Muscle layer of colon (tissue), 2 donors: ENCODE measurements at regions not wholly inside any gene's neighbourhood (a gene's known extent, or its start where the extent isn't known, plus 50 kb on each side); places are given as distances from the start of the nearest gene placed in this dataset.
"Not testable (repeated sequence)": the region's sequence is repeated elsewhere in the genome, so short reads cannot be mapped to it uniquely, and the experiment has no call there.

ENCODE experiments used
- H3K27ac ChIP-seq: one replicate; pipeline ENCODE4 v1.7.0; 2013; ENCODE audit warnings: low read depth, mild to moderate bottlenecking, low read length, moderate library complexity
- H3K27me3 ChIP-seq, 2 donors: one replicate each; pipeline ENCODE4 v1.7.0; 2013; ENCODE audit warnings: low read length in 2 of 2, mild to moderate bottlenecking in 2 of 2; ENCODE audit not compliant: insufficient read depth in 2 of 2, control insufficient read depth in 1 of 2
- H3K36me3 ChIP-seq: one replicate; pipeline ENCODE4 v1.7.0; 2013; ENCODE audit warnings: mild to moderate bottlenecking, low read length; ENCODE audit not compliant: insufficient read depth
- H3K4me1 ChIP-seq: one replicate; pipeline ENCODE4 v1.7.0; 2013; ENCODE audit warnings: mild to moderate bottlenecking, low read length; ENCODE audit not compliant: insufficient read depth
- H3K4me3 ChIP-seq, 2 donors: one replicate each; pipeline ENCODE4 v1.7.0; 2013; ENCODE audit warnings: low read length in 2 of 2, low read depth in 1 of 2, mild to moderate bottlenecking in 1 of 2, moderate library complexity in 1 of 2
- H3K9ac ChIP-seq: one replicate; pipeline ENCODE4 v1.7.0; 2013; ENCODE audit warnings: low read length
- H3K9me3 ChIP-seq: one replicate; pipeline ENCODE4 v1.7.0; 2013; ENCODE audit warnings: mild to moderate bottlenecking, low read length
- donor health status: abdominal sarcoma.
- donor health status: Adenocarcinoma of cecum.

DNA sequence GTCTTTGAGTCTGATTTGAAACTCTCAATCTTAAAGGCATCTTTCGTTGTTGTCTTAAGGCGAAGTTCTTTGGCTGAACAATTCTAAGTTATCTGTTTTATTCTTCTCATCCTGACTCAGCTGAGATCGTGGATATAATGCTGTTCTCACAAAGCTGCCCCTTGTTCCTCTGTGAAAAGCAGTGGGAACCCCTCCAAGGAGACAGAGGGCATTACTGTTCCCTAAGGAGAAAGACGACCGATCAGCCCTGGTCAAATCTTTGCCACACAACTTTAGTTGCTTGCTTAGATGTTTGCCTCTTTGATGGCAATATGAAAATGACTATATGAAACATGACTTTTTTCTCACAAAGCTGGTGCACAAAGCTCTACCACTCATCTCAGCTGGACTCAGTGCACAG, 1016.7 kb downstream of the REEP3 start:
- Histone ChIP-seq H3K9ac (no peak overlapping the region), H3K4me3 (no peak overlapping the region), H3K27ac (no peak overlapping the region), H3K9me3 (no peaks in the 10 kb centered on the region), H3K4me1 (no peaks in the 10 kb centered on the region), H3K36me3 (no peaks in the 10 kb centered on the region), H3K27me3 (no peaks in the 10 kb centered on the region)

DNA sequence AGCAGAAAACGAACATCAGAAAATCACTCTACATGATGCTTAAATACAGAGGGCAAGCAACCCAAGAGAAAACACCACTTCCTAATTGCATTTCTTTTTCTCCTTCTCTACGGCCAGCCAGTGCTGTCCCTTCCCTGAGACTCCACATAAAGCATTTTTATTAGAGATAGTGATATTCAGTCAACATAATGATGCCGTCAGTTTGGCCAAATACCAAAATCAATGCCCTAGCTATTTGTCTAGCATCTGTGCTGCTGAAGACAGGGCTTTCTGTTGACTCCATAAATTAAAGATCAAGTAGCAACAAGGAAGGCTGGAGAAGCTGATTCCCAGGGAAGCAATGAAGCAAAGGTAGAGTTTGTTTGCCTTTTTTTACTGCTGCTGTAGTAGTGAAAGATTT, 1024.9 kb downstream of the REEP3 start:
- Histone ChIP-seq H3K36me3 (no peaks in the 10 kb centered on the region), H3K4me3 (no peak overlapping the region), H3K9ac (no peak overlapping the region), H3K27me3 (no peaks in the 10 kb centered on the region), H3K27ac (no peak overlapping the region), H3K9me3 (no peaks in the 10 kb centered on the region), H3K4me1 (no peaks in the 10 kb centered on the region)

DNA sequence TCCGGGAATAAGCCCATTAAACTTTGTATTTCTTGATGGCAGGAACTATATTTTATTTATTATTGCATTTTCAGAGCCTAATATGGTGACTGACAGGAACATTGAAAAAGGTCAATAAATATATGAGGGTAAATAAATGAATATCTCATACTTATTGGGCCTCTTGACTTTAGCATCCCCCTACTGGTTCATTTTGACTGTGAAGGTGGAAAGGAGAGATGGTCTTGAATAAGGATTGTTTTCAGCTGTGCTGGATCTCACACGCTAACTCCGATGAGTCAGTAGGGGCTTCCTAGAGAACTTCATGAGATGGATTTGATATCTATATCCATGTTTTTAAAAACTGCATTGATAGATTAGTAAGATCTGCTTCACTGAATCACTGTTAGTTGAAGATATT, 1026.0 kb downstream of the REEP3 start:
- no peaks in the 10 kb centered on the region for H3K4me1 ChIP-seq
- H3K27ac ChIP-seq: no peak overlapping the region
- H3K36me3 ChIP-seq: no peaks in the 10 kb centered on the region
- no peak overlapping the region for H3K9ac ChIP-seq
- no peak overlapping the region for H3K4me3 ChIP-seq
- no peaks in the 10 kb centered on the region for H3K27me3 ChIP-seq
- H3K9me3 ChIP-seq: no peaks in the 10 kb centered on the region

DNA sequence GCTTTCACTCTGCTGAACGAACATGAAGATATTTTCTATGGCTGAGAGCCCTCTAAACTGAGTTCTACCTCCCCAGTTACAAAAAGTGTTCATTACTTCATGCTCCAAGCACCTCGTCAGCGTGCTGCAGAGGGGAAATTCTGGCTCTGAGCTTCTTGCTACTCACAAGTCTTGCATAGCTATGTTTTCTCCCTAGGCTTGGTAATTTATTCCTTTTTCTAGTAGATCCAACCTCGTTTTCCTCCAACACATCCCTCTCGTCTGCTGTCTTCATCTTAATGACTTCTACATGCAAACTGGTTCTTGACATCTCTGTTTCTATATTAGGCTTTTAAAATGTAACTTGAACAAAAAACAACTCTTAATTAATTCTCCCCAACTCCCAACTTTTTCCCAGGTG, 1034.5 kb downstream of the REEP3 start:
- H3K36me3 ChIP-seq: no peaks in the 10 kb centered on the region
- no peaks in the 10 kb centered on the region for H3K27me3 ChIP-seq
- no peak overlapping the region for H3K27ac ChIP-seq
- H3K4me3 ChIP-seq: no peak overlapping the region
- no peaks in the 10 kb centered on the region for H3K4me1 ChIP-seq
- H3K9ac ChIP-seq: no peak overlapping the region
- H3K9me3 ChIP-seq: no peaks in the 10 kb centered on the region

DNA sequence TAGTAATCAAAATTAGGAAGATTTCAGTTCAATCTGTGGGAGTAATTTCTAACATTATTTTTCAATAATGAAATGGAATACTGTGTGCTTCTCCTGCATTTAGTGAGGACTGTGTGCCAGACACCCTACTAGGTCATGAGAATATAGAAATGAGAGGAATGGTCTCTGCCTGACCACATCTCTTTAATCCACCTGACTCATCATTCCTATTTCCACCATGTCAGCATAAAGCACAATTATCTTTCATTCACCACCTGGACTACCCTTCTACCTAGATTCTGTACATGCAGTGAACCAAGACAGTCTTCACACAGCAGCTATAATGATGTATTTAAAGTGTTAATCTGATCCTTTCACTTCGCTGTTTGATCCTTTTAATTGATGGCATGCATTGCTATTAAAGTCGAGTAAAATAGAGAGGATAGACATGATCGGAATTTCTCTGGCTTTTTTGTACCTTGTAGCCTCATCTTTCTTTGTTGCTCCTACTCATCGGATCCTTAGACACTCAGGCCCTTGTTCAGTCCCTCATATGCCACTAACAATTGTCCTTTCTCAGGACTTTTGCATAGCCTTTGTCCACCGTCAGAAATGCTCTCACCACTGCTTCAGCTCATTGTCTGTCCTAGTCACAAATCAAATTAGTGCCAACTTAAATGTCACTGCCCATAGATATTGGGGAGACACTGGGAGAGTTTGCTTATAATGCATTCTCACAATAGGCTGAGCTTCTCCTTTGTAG, 1037.1 kb downstream of the REEP3 start:
- Histone ChIP-seq H3K27me3 (no peaks in the 10 kb centered on the region), H3K27ac (no peak overlapping the region), H3K9ac (no peak overlapping the region), H3K36me3 (no peaks in the 10 kb centered on the region), H3K9me3 (no peaks in the 10 kb centered on the region), H3K4me1 (no peaks in the 10 kb centered on the region), H3K4me3 (no peak overlapping the region)

DNA sequence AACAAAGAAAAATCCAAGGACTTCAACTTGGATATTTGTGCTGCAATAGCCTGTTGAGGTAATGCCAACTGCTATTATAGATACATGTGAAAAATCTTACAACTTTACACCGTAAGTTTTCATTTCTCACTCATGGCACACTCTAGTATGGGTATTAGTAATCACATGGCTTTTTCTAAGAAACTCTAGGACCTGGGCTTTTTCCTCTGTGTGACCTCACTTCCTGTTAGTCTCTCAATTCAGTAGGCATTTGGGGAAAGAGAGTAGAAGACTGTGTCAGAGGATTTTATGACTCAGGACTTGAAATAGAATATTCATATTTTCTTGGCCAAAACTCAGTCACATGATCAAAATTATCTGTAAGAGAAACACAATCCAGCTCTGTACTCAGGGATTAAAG, 1049.9 kb downstream of the REEP3 start:
- H3K4me3 ChIP-seq: no peak overlapping the region
- H3K9me3 ChIP-seq: no peaks in the 10 kb centered on the region
- H3K36me3 ChIP-seq: no peaks in the 10 kb centered on the region
- no peak overlapping the region for H3K27ac ChIP-seq
- no peak overlapping the region for H3K9ac ChIP-seq
- H3K27me3 ChIP-seq: no peaks in the 10 kb centered on the region
- H3K4me1 ChIP-seq: peaks cover 7% of the 10 kb centered on the region

DNA sequence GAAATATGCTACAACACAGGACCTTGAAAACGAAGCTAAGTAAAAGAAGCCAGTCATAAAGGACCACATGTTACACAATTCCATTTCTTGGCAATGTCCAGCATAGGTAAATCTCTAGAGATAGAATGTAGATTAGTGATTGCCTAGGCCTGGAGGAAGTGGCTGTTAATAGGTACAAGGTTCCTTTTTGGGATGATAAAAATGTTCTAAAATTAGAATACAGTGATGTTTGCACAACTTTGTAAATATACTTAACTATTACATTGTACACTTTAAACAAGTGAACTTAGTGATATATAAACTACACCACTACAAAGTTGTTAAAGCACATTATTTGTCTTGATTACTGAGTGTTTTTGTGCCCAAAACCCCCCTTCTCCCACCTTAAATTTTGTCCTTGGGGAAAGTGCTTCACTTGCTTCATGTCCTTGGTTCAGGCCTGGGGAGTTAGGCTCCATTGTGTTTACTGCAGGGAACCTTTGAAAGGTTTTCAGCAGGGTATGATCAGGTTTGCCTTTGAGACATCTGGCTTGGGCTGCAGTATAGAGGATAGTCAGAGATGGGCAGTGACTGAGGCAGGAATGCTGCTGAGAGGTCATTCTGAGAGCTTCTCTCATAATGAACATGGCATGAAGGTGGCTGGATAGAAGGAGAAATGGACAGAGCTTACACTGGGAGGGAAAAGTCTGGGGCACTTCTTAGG, 1052.6 kb downstream of the REEP3 start:
- Histone ChIP-seq H3K27ac (no peak overlapping the region), H3K4me1 (peaks cover 7% of the 10 kb centered on the region), H3K9me3 (no peaks in the 10 kb centered on the region), H3K36me3 (no peaks in the 10 kb centered on the region), H3K27me3 (no peaks in the 10 kb centered on the region), H3K4me3 (no peak overlapping the region), H3K9ac (no peak overlapping the region)

DNA sequence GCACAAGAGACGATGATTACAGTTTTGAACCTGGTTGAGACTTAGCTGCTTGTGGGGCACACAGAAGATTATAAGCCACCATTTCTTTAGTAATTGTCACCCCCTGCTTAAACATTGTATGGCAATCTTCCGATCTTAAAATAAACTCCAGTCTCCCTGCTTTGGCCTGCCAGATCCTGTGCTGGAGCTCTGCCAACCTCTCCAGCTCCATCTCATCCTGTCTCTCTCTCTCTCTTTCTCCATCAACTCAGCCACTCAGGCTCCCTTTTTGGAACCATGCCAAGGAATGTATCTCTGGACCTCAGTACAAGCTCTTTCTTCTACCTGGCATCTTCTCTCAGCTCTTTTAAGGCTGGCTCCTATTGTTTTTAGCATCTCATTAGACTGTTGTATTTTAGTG, 1053.2 kb downstream of the REEP3 start:
- Histone ChIP-seq H3K4me3 (no peak overlapping the region), H3K27me3 (no peaks in the 10 kb centered on the region), H3K36me3 (no peaks in the 10 kb centered on the region), H3K9ac (no peak overlapping the region), H3K9me3 (no peaks in the 10 kb centered on the region), H3K4me1 (peaks cover 7% of the 10 kb centered on the region), H3K27ac (no peak overlapping the region)

DNA sequence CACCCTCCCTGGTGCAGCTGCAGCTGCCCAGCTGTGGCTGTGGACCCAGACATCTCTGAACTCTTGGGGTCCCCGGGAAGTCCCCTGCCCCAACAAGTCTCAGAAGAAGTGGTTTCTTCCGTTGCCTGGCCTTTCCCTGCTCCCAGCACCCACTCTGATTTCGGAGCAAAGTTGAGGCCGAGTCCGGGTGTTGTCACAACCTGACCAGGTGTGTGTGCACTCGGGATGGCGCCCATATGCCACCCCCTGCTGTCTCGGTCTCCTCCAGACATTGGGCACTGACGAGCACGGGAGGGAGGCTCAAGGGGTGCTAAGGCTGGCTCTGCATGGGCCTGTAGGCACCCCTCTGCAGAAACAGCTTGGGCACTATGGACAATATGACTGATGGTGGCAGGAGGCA, 1055.3 kb downstream of the REEP3 start:
- Histone ChIP-seq H3K27me3 (no peaks in the 10 kb centered on the region), H3K4me3 (no peak overlapping the region), H3K27ac (no peak overlapping the region), H3K9me3 (no peaks in the 10 kb centered on the region), H3K4me1 (peaks cover 7% of the 10 kb centered on the region), H3K9ac (no peak overlapping the region), H3K36me3 (no peaks in the 10 kb centered on the region)

DNA sequence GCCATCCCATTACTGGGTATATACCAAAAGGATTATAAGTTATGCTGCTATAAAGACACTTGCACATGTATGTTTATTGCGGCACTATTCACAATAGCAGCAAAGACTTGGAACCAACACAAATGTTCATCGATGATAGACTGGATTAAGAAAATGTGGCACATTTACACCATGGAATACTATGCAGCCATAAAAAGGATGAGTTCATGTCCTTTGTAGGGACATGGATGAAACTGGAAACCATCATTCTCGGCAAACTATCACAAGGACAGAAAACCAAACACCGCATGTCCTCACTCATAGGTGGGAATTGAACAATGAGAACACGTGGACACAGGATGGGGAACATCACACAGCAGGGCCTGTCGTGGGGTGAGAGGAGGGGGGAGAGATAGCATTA, 1057.6 kb downstream of the REEP3 start:
- not testable (repeated sequence) for H3K9ac ChIP-seq, H3K9me3 ChIP-seq, H3K36me3 ChIP-seq, H3K4me3 ChIP-seq, H3K27ac ChIP-seq, H3K4me1 ChIP-seq, H3K27me3 ChIP-seq

DNA sequence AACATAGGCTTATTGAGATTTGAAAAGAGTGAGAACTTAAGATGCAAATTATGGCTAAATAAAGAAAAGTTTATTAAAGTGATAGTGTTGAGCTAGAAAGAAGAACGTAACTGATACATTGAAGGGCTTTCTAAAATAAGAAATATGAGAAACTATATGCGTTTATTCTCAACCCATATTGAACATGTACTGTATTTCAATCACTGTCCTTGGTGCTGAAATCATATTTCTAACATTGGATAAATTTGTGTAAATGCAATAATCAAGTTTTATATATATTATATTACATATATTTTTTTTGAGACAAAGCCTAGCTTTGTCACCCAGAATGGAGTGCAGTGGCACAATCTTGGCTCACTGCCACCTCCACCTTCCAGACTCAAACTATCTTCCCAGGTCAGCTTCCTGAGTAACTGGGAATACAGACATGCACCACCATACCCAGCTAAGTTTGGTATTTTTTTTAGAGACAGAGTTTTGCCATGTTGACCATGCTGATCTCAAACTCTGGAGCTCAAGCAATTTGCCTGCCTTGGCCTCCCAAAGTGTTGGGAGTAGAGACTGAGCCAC, 1065.8 kb downstream of the REEP3 start:
- Histone ChIP-seq H3K36me3 (no peaks in the 10 kb centered on the region), H3K27ac (no peak overlapping the region), H3K9me3 (no peaks in the 10 kb centered on the region), H3K27me3 (no peaks in the 10 kb centered on the region), H3K4me3 (no peak overlapping the region), H3K9ac (no peak overlapping the region), H3K4me1 (no peaks in the 10 kb centered on the region)

DNA sequence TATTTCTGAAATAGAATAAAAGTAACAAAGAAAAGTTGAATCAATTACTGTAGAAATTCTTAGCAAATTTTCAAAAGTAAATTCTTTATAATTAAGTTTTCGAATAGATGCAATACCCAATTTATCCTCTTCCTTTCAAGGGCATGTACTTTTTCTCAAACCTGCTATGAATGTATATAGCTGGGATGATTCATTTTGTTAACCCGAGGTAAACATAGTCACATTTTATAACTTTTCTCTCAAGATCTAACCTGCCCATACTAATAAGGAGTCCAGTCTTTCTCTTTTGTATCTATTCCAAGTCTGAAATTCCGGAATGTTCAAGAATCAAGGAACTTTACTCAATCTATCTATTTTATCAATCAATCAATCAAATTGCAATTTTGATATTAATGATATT, 1072.9 kb downstream of the REEP3 start:
- H3K9me3 ChIP-seq: no peaks in the 10 kb centered on the region
- no peaks in the 10 kb centered on the region for H3K36me3 ChIP-seq
- no peak overlapping the region for H3K9ac ChIP-seq
- no peaks in the 10 kb centered on the region for H3K4me1 ChIP-seq
- no peak overlapping the region for H3K4me3 ChIP-seq
- no peak overlapping the region for H3K27ac ChIP-seq
- no peaks in the 10 kb centered on the region for H3K27me3 ChIP-seq
